A673 (cell line): ENCODE measurements at regions not wholly inside any gene's neighbourhood (a gene's known extent, or its start where the extent isn't known, plus 50 kb on each side); places are given as distances from the start of the nearest gene placed in this dataset.

Experiments
- CTCF ChIP-seq: fragments of 300-800, 200-600 bp; sonication (generic); conservative IDR thresholded peaks from 2 replicates; pipeline ENCODE4 v1.5.1; 2017; ENCODE audit warnings: low read depth, mild to moderate bottlenecking, antibody characterized with exemption, low read length, moderate library complexity, mixed read lengths
- EZH2 ChIP-seq: fragments of 200-600 bp; sonication (generic); IDR thresholded peaks from 2 replicates; pipeline ENCODE4 v1.6.1; 2017; ENCODE audit warnings: borderline replicate concordance, low read depth, mild to moderate bottlenecking, mixed read lengths, antibody characterized with exemption, low read length; ENCODE audit not compliant: poor library complexity, severe bottlenecking

GRCh38 chr2:121998751-121999150 is 243.3 kb downstream of the TSN start:
- TF ChIP-seq CTCF (no peak), EZH2 (no peak)
